ENCODE measurements at regions not wholly inside any gene's neighbourhood (a gene's known extent, or its start where the extent isn't known, plus 50 kb on each side); places are given as distances from the start of the nearest gene placed in this dataset.

DNA sequence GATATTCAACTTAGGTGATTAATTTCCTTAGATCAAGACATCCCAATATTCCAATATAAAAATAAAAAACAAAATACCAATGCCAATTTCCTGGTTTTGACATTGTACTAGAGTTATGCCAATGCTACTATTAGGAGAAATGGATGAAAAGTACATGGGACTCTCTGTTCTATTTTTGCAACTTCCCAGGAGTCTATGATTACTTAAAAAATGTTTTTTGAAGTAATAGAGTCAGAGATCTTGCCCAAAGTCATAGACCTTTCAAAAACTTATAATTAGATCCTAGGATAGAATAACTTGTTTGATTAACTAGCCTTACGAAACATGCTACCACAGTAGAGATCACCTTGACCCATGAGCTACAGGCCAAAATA is 73.6 kb upstream of the MAOA start:
- no peak overlapping the region for H3K27ac ChIP-seq

DNA sequence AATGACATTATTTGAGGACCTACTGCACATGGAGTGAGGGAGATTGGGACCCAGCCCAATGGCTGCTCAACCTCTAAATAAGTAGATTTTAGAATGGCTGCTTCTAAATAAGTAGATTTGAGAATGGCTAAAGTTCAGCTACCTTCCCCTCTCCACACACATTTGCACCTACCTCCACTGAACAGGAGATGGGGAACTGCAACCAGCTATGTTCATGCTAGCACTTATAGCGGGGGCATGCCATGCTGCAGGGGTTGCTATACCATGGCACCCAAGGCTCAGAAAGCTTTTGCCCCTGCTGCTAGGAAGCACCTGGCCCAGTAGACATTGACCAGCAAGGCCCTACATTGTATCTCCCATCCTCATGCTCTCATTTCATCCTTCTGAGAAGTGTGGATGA is 70.2 kb upstream of the MAOA start:
- TF ChIP-seq, protein P1, sequence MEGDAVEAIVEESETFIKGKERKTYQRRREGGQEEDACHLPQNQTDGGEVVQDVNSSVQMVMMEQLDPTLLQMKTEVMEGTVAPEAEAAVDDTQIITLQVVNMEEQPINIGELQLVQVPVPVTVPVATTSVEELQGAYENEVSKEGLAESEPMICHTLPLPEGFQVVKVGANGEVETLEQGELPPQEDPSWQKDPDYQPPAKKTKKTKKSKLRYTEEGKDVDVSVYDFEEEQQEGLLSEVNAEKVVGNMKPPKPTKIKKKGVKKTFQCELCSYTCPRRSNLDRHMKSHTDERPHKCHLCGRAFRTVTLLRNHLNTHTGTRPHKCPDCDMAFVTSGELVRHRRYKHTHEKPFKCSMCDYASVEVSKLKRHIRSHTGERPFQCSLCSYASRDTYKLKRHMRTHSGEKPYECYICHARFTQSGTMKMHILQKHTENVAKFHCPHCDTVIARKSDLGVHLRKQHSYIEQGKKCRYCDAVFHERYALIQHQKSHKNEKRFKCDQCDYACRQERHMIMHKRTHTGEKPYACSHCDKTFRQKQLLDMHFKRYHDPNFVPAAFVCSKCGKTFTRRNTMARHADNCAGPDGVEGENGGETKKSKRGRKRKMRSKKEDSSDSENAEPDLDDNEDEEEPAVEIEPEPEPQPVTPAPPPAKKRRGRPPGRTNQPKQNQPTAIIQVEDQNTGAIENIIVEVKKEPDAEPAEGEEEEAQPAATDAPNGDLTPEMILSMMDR (conservative IDR thresholded peaks at IDR 0.05) = no peak
- no peak for TF ChIP-seq EZH2 (IDR thresholded peaks at IDR 0.05; ENCODE audit: low read depth)
- H3K4me2 ChIP-seq = no peak overlapping the region
- H3K36me3 ChIP-seq (ENCODE audit: low read depth) = no peaks in the 10 kb centered on the region
- no peaks in the 10 kb centered on the region for H3F3A ChIP-seq (ENCODE audit: insufficient read depth, low read depth)
- H3K9me3 ChIP-seq (ENCODE audit: insufficient read depth, low read depth) = no peaks in the 10 kb centered on the region
- H3K27ac ChIP-seq = no peak overlapping the region
- ChIA-PET CTCF (no interaction called here), POLR2A (ENCODE audit: unreplicated experiment) (no interaction called here)
- peaks cover 9% of the 10 kb centered on the region; the same call in 1 of the 2 replicates for H3K4me1 ChIP-seq (replicated peaks; ENCODE audit: insufficient read depth)
- no peak overlapping the region for H3K4me3 ChIP-seq
- no peak for DNase-seq
- no TSS peak for BruUV-seq (replicated peaks)
- H2AFZ ChIP-seq = no peak overlapping the region
- no peaks in the 10 kb centered on the region for H3K79me2 ChIP-seq (ENCODE audit: low read depth)
- no peaks in the 10 kb centered on the region for H4K20me1 ChIP-seq (ENCODE audit: insufficient read depth)
- intact Hi-C loops (cut with micrococcal nuclease; ENCODE audit: unreplicated experiment) = no loop called here
- no peaks in the 10 kb centered on the region for H3K27me3 ChIP-seq (ENCODE audit: insufficient read depth, low read depth)
- H3K9me2 ChIP-seq (ENCODE audit: insufficient read depth) = no peaks in the 10 kb centered on the region

More for the DNA sequence above, 73.6 kb upstream of the MAOA start:
- CTCF ChIA-PET = no interaction called here
- H3K79me2 ChIP-seq (ENCODE audit: low read depth) = no peaks in the 10 kb centered on the region
- intact Hi-C loops (cut with micrococcal nuclease; ENCODE audit: unreplicated experiment) = no loop called here
- no peaks in the 10 kb centered on the region for H3K9me3 ChIP-seq (ENCODE audit: insufficient read depth, low read depth)
- no peaks in the 10 kb centered on the region for H3K27me3 ChIP-seq (ENCODE audit: insufficient read depth, low read depth)
- BruUV-seq (replicated peaks) = no TSS peak
- no peak overlapping the region for H2AFZ ChIP-seq
- no peaks in the 10 kb centered on the region for H3K9me2 ChIP-seq (ENCODE audit: insufficient read depth)
- DNase-seq = no peak
- TF ChIP-seq, protein P1 (conservative IDR thresholded peaks at IDR 0.05) = no peak
- no peak for TF ChIP-seq EZH2 (IDR thresholded peaks at IDR 0.05; ENCODE audit: low read depth)
- no peak overlapping the region for H3K4me3 ChIP-seq
- no peaks in the 10 kb centered on the region for H3F3A ChIP-seq (ENCODE audit: insufficient read depth, low read depth)
- H3K36me3 ChIP-seq (ENCODE audit: low read depth) = no peaks in the 10 kb centered on the region
- no peaks in the 10 kb centered on the region for H3K4me1 ChIP-seq (replicated peaks; ENCODE audit: insufficient read depth)
- POLR2A ChIA-PET (ENCODE audit: unreplicated experiment) = no interaction called here
- H4K20me1 ChIP-seq (ENCODE audit: insufficient read depth) = no peaks in the 10 kb centered on the region
- H3K4me2 ChIP-seq = no peak overlapping the region

DNA sequence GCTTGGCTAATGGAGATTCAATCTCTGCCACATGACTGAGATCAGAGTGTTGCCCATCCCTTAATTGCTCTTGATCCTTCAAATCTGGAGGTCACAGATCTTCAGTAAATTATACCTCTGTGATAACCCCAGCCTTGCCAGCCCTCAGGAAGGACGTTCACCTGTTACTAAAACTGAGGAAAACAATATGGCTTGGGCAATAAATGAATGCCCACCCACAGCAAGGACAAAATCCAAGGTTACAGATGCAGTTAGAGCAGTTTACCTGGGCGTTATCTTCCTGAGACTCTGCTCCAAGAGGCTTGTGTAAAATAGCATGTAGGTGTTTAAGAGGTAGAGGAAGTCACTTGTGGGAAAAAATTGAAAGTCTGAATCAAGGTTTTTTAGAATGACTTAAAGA is 69.3 kb upstream of the MAOA start:
- Histone ChIP-seq H3K4me2 (no peak overlapping the region), H3K9me2 (ENCODE audit: insufficient read depth) (no peaks in the 10 kb centered on the region), H3K79me2 (ENCODE audit: low read depth) (no peaks in the 10 kb centered on the region), H4K20me1 (ENCODE audit: insufficient read depth) (no peaks in the 10 kb centered on the region), H2AFZ (no peak overlapping the region), H3K4me1 (replicated peaks; ENCODE audit: insufficient read depth) (peaks cover 10% of the 10 kb centered on the region; the same call in 1 of the 2 replicates), H3F3A (ENCODE audit: insufficient read depth, low read depth) (no peaks in the 10 kb centered on the region), H3K27me3 (ENCODE audit: insufficient read depth, low read depth) (no peaks in the 10 kb centered on the region), H3K36me3 (ENCODE audit: low read depth) (no peaks in the 10 kb centered on the region), H3K27ac (no peak overlapping the region), H3K9me3 (ENCODE audit: insufficient read depth, low read depth) (no peaks in the 10 kb centered on the region), H3K4me3 (no peak overlapping the region)
- ChIA-PET CTCF (no interaction called here), POLR2A (ENCODE audit: unreplicated experiment) (no interaction called here)
- intact Hi-C loops (cut with micrococcal nuclease; ENCODE audit: unreplicated experiment) = no loop called here
- TF ChIP-seq EZH2 (IDR thresholded peaks at IDR 0.05; ENCODE audit: low read depth) = no peak
- TF ChIP-seq, protein P1 (conservative IDR thresholded peaks at IDR 0.05) = no peak
- BruUV-seq (replicated peaks) = no TSS peak
- DNase-seq = no peak
